BLaER1 treated with 17β-estradiol and CSF1 and Interleukin-3, amounts not matched to agents 10 nM and 100 nM (cell line): ENCODE measurements at regions not wholly inside any gene's neighbourhood (a gene's known extent, or its start where the extent isn't known, plus 50 kb on each side); places are given as distances from the start of the nearest gene placed in this dataset.

Source experiments
- H3K27ac ChIP-seq, 11 experiments: shearing (Covaris generic); formaldehyde crosslinking; 2 replicates each; pipeline ENCODE4 v1.8.1; 2022
- H3K27me3 ChIP-seq, 11 experiments: shearing (Covaris generic); formaldehyde crosslinking; 2 replicates each; pipeline ENCODE4 v1.8.1; 2022
- H3K36me3 ChIP-seq, 11 experiments: shearing (Covaris generic); formaldehyde crosslinking; 2 replicates each; pipeline ENCODE4 v1.8.1; 2022
- H3K4me1 ChIP-seq, 10 experiments: shearing (Covaris generic); formaldehyde crosslinking; 2 replicates each; pipeline ENCODE4 v1.8.1; 2022
- H3K4me2 ChIP-seq, 11 experiments: shearing (Covaris generic); formaldehyde crosslinking; 2 replicates each; pipeline ENCODE4 v1.8.1; 2022
- H3K4me3 ChIP-seq, 10 experiments: shearing (Covaris generic); formaldehyde crosslinking; 2 replicates each; pipeline ENCODE4 v1.8.1; 2022
- H3K9ac ChIP-seq, 11 experiments: shearing (Covaris generic); formaldehyde crosslinking; 2 replicates each; pipeline ENCODE4 v1.8.1; 2022
- H3K9me3 ChIP-seq, 11 experiments: shearing (Covaris generic); formaldehyde crosslinking; replicated peaks in 1 of 11; 2 replicates each; pipeline ENCODE4 v1.8.1; 2022
- H4K20me1 ChIP-seq, 11 experiments: shearing (Covaris generic); formaldehyde crosslinking; 2 replicates each; pipeline ENCODE4 v1.8.1; 2022
- Cebpa-rat ChIP-seq, 11 experiments: shearing (Covaris generic); IDR thresholded peaks; 2 replicates each; pipeline ENCODE4 v1.8.1; 2022

GRCh38 chr5:98258939-98259338, 514.5 kb upstream of the RGMB start:
- no peak for TF ChIP-seq Cebpa-rat (IDR thresholded peaks at IDR 0.05)
- H3K27ac ChIP-seq, result no peak overlapping the region
- no peaks in the 10 kb centered on the region for H3K36me3 ChIP-seq
- H3K4me1 ChIP-seq, result no peaks in the 10 kb centered on the region
- no peaks in the 10 kb centered on the region for H3K27me3 ChIP-seq
- H3K4me2 ChIP-seq, result no peak overlapping the region
- H4K20me1 ChIP-seq, result no peaks in the 10 kb centered on the region
- H3K9ac ChIP-seq, result no peak overlapping the region
- H3K9me3 ChIP-seq, result peaks cover 0 to 6% (median 0%) of the 10 kb centered on the region in 11 experiments; a peak in 1 of 22 replicates
- H3K4me3 ChIP-seq, result no peak overlapping the region

GRCh38 chr5:98259595-98259994, 513.9 kb upstream of the RGMB start:
- H3K9me3 ChIP-seq, result peaks cover 0 to 6% (median 0%) of the 10 kb centered on the region in 11 experiments; a peak in 1 of 22 replicates
- TF ChIP-seq Cebpa-rat (IDR thresholded peaks at IDR 0.05), result no peak
- H3K27me3 ChIP-seq, result no peaks in the 10 kb centered on the region
- no peak overlapping the region for H3K4me2 ChIP-seq
- no peak overlapping the region for H3K27ac ChIP-seq
- no peaks in the 10 kb centered on the region for H3K36me3 ChIP-seq
- no peaks in the 10 kb centered on the region for H3K4me1 ChIP-seq
- H4K20me1 ChIP-seq, result no peaks in the 10 kb centered on the region
- H3K9ac ChIP-seq, result no peak overlapping the region
- H3K4me3 ChIP-seq, result no peak overlapping the region

GRCh38 chr5:98263084-98263483, 510.4 kb upstream of the RGMB start:
- H3K36me3 ChIP-seq, result no peaks in the 10 kb centered on the region
- no peak for TF ChIP-seq Cebpa-rat (IDR thresholded peaks at IDR 0.05)
- no peak overlapping the region for H3K27ac ChIP-seq
- peaks cover 0 to 6% (median 0%) of the 10 kb centered on the region in 11 experiments; a peak in 1 of 22 replicates for H3K9me3 ChIP-seq
- H4K20me1 ChIP-seq, result no peaks in the 10 kb centered on the region
- no peaks in the 10 kb centered on the region for H3K4me1 ChIP-seq
- H3K27me3 ChIP-seq, result no peaks in the 10 kb centered on the region
- no peak overlapping the region for H3K9ac ChIP-seq
- no peak overlapping the region for H3K4me2 ChIP-seq
- no peak overlapping the region for H3K4me3 ChIP-seq

GRCh38 chr5:98268162-98268860, 505.2 kb upstream of the RGMB start:
- H3K9ac ChIP-seq, result no peak overlapping the region
- no peak for TF ChIP-seq Cebpa-rat (IDR thresholded peaks at IDR 0.05)
- no peak overlapping the region for H3K27ac ChIP-seq
- H3K36me3 ChIP-seq, result no peaks in the 10 kb centered on the region
- H4K20me1 ChIP-seq, result no peaks in the 10 kb centered on the region
- no peaks in the 10 kb centered on the region for H3K9me3 ChIP-seq
- no peaks in the 10 kb centered on the region for H3K4me1 ChIP-seq
- H3K4me3 ChIP-seq, result no peak overlapping the region
- H3K4me2 ChIP-seq, result no peak overlapping the region
- H3K27me3 ChIP-seq, result no peaks in the 10 kb centered on the region

- no peaks in the 10 kb centered on the region for H4K20me1 ChIP-seq
- no peaks in the 10 kb centered on the region for H3K27me3 ChIP-seq
- no peaks in the 10 kb centered on the region for H3K36me3 ChIP-seq
- no peak overlapping the region for H3K4me2 ChIP-seq
- no peak for TF ChIP-seq Cebpa-rat (IDR thresholded peaks at IDR 0.05)
- no peaks in the 10 kb centered on the region for H3K9me3 ChIP-seq
- no peak overlapping the region for H3K9ac ChIP-seq
- no peak overlapping the region for H3K27ac ChIP-seq
- H3K4me1 ChIP-seq, result no peaks in the 10 kb centered on the region
- H3K4me3 ChIP-seq, result no peak overlapping the region
Observed at GRCh38 chr5:98275980-98276379, 497.5 kb upstream of the RGMB start.

GRCh38 chr5:98282521-98282920, 490.9 kb upstream of the RGMB start:
- no peaks in the 10 kb centered on the region for H4K20me1 ChIP-seq
- no peak for TF ChIP-seq Cebpa-rat (IDR thresholded peaks at IDR 0.05)
- H3K9ac ChIP-seq, result no peak overlapping the region
- no peaks in the 10 kb centered on the region for H3K4me1 ChIP-seq
- no peak overlapping the region for H3K4me2 ChIP-seq
- H3K36me3 ChIP-seq, result no peaks in the 10 kb centered on the region
- no peak overlapping the region for H3K4me3 ChIP-seq
- H3K27me3 ChIP-seq, result no peaks in the 10 kb centered on the region
- H3K27ac ChIP-seq, result no peak overlapping the region
- no peaks in the 10 kb centered on the region for H3K9me3 ChIP-seq

GRCh38 chr5:98292496-98292895, 481.0 kb upstream of the RGMB start:
- H3K27ac ChIP-seq, result no peak overlapping the region
- H3K4me1 ChIP-seq, result peaks cover 0 to 9% (median 0%) of the 10 kb centered on the region in 10 experiments; a peak in 2 of 20 replicates
- no peaks in the 10 kb centered on the region for H4K20me1 ChIP-seq
- H3K27me3 ChIP-seq, result no peaks in the 10 kb centered on the region
- H3K36me3 ChIP-seq, result no peaks in the 10 kb centered on the region
- no peak for TF ChIP-seq Cebpa-rat (IDR thresholded peaks at IDR 0.05)
- no peak overlapping the region for H3K4me2 ChIP-seq
- H3K9me3 ChIP-seq, result no peaks in the 10 kb centered on the region
- no peak overlapping the region for H3K4me3 ChIP-seq
- no peak overlapping the region for H3K9ac ChIP-seq

GRCh38 chr5:98296426-98296825, 477.0 kb upstream of the RGMB start:
- Histone ChIP-seq H3K4me1 (peaks cover 0 to 9% (median 0%) of the 10 kb centered on the region in 10 experiments; a peak in 2 of 20 replicates), H3K9ac (no peak overlapping the region), H4K20me1 (no peaks in the 10 kb centered on the region), H3K9me3 (no peaks in the 10 kb centered on the region), H3K4me2 (peak overlapping the region in 1 of 11 experiments; percentile 20; a peak in 1 of 22 replicates), H3K36me3 (no peaks in the 10 kb centered on the region), H3K27me3 (no peaks in the 10 kb centered on the region), H3K4me3 (no peak overlapping the region), H3K27ac (no peak overlapping the region)
- TF ChIP-seq Cebpa-rat (IDR thresholded peaks at IDR 0.05), result no peak

GRCh38 chr5:98299435-98299834, 474.0 kb upstream of the RGMB start:
- no peak overlapping the region for H3K9ac ChIP-seq
- H3K4me1 ChIP-seq, result peaks cover 0 to 9% (median 0%) of the 10 kb centered on the region in 10 experiments; a peak in 2 of 20 replicates
- H3K27me3 ChIP-seq, result no peaks in the 10 kb centered on the region
- H3K27ac ChIP-seq, result no peak overlapping the region
- H3K4me3 ChIP-seq, result no peak overlapping the region
- H3K9me3 ChIP-seq, result no peaks in the 10 kb centered on the region
- H3K4me2 ChIP-seq, result no peak overlapping the region
- no peak for TF ChIP-seq Cebpa-rat (IDR thresholded peaks at IDR 0.05)
- H3K36me3 ChIP-seq, result no peaks in the 10 kb centered on the region
- no peaks in the 10 kb centered on the region for H4K20me1 ChIP-seq

GRCh38 chr5:98301547-98301946, 471.9 kb upstream of the RGMB start:
- H3K9ac ChIP-seq, result no peak overlapping the region
- H3K27ac ChIP-seq, result no peak overlapping the region
- no peak overlapping the region for H3K4me3 ChIP-seq
- no peak overlapping the region for H3K4me2 ChIP-seq
- peaks cover 0 to 3% (median 0%) of the 10 kb centered on the region in 10 experiments; a peak in 2 of 20 replicates for H3K4me1 ChIP-seq
- H3K27me3 ChIP-seq, result no peaks in the 10 kb centered on the region
- TF ChIP-seq Cebpa-rat (IDR thresholded peaks at IDR 0.05), result no peak
- H3K9me3 ChIP-seq, result no peaks in the 10 kb centered on the region
- no peaks in the 10 kb centered on the region for H4K20me1 ChIP-seq
- no peaks in the 10 kb centered on the region for H3K36me3 ChIP-seq
